HEK293 (cell line): ENCODE measurements at regions not wholly inside any gene's neighbourhood (a gene's known extent, or its start where the extent isn't known, plus 50 kb on each side); places are given as distances from the start of the nearest gene placed in this dataset.

Experiments used
- KLF16 ChIP-seq: fragments of 450-650 bp; formaldehyde crosslinking; IDR thresholded peaks from 2 replicates; pipeline ENCODE4 v1.5.1; 2017; ENCODE audit warnings: missing biosample characterization, missing genetic modification characterization
- SETDB1 ChIP-seq: IDR thresholded peaks from one replicate; pipeline ENCODE4 v1.6.1; 2017; ENCODE audit warnings: mild to moderate bottlenecking, low read length, moderate library complexity, mixed read lengths; ENCODE audit not compliant: insufficient read length
- ZNF133 ChIP-seq: fragments of 450-650 bp; formaldehyde crosslinking; IDR thresholded peaks from 2 replicates; pipeline ENCODE4 v1.5.1; 2016; ENCODE audit warnings: missing biosample characterization, missing genetic modification characterization
- ZNF274 ChIP-seq, 2 experiments: fragments of 200-500 bp in 1 of 2; fragments of 450-650 bp in 1 of 2; sonication (Bioruptor generic) in 1 of 2; formaldehyde crosslinking in 1 of 2; IDR thresholded peaks; 2 replicates each; pipeline versions ENCODE4 v1.5.1 to v1.6.1; 2014 to 2016; ENCODE audit warnings: borderline replicate concordance in 1 of 2, inconsistent platforms in 1 of 2, low read length in 1 of 2, missing biosample characterization in 1 of 2, missing genetic modification characterization in 1 of 2
- ZNF311 ChIP-seq: fragments of 450-650 bp; formaldehyde crosslinking; IDR thresholded peaks from 2 replicates; pipeline ENCODE4 v1.5.1; 2017; ENCODE audit warnings: missing biosample characterization, missing genetic modification characterization, borderline replicate concordance
- ZNF473 ChIP-seq: fragments of 450-650 bp; formaldehyde crosslinking; IDR thresholded peaks from 2 replicates; pipeline ENCODE4 v1.5.1; 2017; ENCODE audit warnings: missing biosample characterization, missing genetic modification characterization
- TF ChIP-seq, protein P1 (sequence below): fragments of 450-650 bp; formaldehyde crosslinking; IDR thresholded peaks from 2 replicates; pipeline ENCODE4 v1.5.1; 2016; ENCODE audit warnings: missing biosample characterization, missing genetic modification characterization
- TF ChIP-seq, protein P2 (sequence below): fragments of 450-650 bp; formaldehyde crosslinking; IDR thresholded peaks from 2 replicates; pipeline ENCODE4 v1.5.1; 2016; ENCODE audit warnings: missing biosample characterization, missing genetic modification characterization

DNA sequence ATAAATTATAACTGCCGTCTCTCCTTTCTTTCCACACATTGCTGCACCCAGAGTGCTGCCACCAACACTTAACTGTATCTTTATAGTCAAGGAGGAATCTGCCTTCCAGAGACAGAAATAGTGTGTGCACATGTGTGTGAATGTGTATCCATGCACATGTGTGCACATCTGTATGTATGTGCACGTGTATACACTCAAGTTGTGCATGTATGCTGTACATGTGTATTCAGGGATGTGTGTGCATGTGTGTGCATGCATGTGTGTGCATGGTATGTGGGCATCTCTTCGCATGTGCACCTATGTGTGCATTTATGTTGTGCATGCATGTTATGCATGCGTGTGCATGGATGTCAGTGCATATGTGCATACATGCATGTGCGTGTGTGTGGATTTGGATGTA is 253.3 kb downstream of the KLF6 start:
- TF ChIP-seq, protein P1, sequence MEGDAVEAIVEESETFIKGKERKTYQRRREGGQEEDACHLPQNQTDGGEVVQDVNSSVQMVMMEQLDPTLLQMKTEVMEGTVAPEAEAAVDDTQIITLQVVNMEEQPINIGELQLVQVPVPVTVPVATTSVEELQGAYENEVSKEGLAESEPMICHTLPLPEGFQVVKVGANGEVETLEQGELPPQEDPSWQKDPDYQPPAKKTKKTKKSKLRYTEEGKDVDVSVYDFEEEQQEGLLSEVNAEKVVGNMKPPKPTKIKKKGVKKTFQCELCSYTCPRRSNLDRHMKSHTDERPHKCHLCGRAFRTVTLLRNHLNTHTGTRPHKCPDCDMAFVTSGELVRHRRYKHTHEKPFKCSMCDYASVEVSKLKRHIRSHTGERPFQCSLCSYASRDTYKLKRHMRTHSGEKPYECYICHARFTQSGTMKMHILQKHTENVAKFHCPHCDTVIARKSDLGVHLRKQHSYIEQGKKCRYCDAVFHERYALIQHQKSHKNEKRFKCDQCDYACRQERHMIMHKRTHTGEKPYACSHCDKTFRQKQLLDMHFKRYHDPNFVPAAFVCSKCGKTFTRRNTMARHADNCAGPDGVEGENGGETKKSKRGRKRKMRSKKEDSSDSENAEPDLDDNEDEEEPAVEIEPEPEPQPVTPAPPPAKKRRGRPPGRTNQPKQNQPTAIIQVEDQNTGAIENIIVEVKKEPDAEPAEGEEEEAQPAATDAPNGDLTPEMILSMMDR: no peak
- no peak for TF ChIP-seq ZNF274 (IDR thresholded peaks at IDR 0.05; ENCODE audit: low read length)
- no peak for TF ChIP-seq ZNF274 (tag by site-specific recombination; IDR thresholded peaks at IDR 0.05; ENCODE audit: borderline replicate concordance)
- no peak for TF ChIP-seq KLF16 (tag by site-specific recombination)
- TF ChIP-seq SETDB1: no peak
- no peak for TF ChIP-seq ZNF473 (tag by site-specific recombination)
- TF ChIP-seq, protein P2, sequence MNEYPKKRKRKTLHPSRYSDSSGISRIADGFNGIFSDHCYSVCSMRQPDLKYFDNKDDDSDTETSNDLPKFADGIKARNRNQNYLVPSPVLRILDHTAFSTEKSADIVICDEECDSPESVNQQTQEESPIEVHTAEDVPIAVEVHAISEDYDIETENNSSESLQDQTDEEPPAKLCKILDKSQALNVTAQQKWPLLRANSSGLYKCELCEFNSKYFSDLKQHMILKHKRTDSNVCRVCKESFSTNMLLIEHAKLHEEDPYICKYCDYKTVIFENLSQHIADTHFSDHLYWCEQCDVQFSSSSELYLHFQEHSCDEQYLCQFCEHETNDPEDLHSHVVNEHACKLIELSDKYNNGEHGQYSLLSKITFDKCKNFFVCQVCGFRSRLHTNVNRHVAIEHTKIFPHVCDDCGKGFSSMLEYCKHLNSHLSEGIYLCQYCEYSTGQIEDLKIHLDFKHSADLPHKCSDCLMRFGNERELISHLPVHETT (tag by site-specific recombination): no peak
- no peak for TF ChIP-seq ZNF311 (tag by site-specific recombination)
- no peak for TF ChIP-seq ZNF133 (tag by site-specific recombination)
